ENCODE measurements at regions not wholly inside any gene's neighbourhood (a gene's known extent, or its start where the extent isn't known, plus 50 kb on each side); places are given as distances from the start of the nearest gene placed in this dataset.

GRCh38 chr3:26193558-26193957 lies 403.7 kb downstream of the OXSM start:
- TF ChIP-seq CTCF (IDR thresholded peaks at IDR 0.05) (no peak), EZH2phosphoT487 (IDR thresholded peaks at IDR 0.05) (no peak), EZH2 (IDR thresholded peaks at IDR 0.05) (no peak)
